ENCODE measurements at regions not wholly inside any gene's neighbourhood (a gene's known extent, or its start where the extent isn't known, plus 50 kb on each side); places are given as distances from the start of the nearest gene placed in this dataset.
"Not testable (repeated sequence)": the region's sequence is repeated elsewhere in the genome, so short reads cannot be mapped to it uniquely, and the experiment has no call there.

- peaks cover 10% of the 10 kb centered on the region for H3K9me3 Mint-ChIP-seq
- TF ChIP-seq, protein P1, sequence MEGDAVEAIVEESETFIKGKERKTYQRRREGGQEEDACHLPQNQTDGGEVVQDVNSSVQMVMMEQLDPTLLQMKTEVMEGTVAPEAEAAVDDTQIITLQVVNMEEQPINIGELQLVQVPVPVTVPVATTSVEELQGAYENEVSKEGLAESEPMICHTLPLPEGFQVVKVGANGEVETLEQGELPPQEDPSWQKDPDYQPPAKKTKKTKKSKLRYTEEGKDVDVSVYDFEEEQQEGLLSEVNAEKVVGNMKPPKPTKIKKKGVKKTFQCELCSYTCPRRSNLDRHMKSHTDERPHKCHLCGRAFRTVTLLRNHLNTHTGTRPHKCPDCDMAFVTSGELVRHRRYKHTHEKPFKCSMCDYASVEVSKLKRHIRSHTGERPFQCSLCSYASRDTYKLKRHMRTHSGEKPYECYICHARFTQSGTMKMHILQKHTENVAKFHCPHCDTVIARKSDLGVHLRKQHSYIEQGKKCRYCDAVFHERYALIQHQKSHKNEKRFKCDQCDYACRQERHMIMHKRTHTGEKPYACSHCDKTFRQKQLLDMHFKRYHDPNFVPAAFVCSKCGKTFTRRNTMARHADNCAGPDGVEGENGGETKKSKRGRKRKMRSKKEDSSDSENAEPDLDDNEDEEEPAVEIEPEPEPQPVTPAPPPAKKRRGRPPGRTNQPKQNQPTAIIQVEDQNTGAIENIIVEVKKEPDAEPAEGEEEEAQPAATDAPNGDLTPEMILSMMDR (conservative IDR thresholded peaks at IDR 0.05) = no peak
Measured at GRCh38 chr4:79663865-79664264, 255.8 kb upstream of the GK2 start.

DNA sequence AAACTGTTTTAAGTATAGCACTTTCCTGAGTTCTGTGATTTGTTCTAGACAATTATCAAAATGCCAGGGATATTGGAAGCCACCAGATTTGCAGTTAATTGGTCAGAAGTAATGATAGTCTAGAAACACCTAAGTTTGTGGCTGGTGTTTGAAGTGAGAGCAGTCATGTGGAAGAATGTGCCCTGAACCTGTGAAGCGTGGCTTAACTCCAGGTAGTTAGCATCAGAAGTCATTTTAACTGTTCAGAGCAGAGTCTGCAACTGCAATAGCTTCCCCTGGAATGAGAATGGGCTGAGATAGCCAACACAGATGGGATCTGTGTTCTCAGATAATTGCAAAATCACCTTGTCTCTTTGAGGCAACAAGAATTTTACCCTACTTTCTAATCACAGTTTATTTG lies 255.1 kb upstream of the GK2 start:
- Mint-ChIP-seq H3K4me1 (no peaks in the 10 kb centered on the region), H3K36me3 (ENCODE audit: low read depth) (no peaks in the 10 kb centered on the region), H3K9me3 (peaks cover 13% of the 10 kb centered on the region), H3K27ac (ENCODE audit: unreplicated experiment) (no peak overlapping the region), H3K27me3 (ENCODE audit: low read depth) (no peaks in the 10 kb centered on the region), H3K4me3 (no peak overlapping the region)
- no peak for DNase-seq (ENCODE audit: low read depth, low spot score)
- TF ChIP-seq, protein P1 (conservative IDR thresholded peaks at IDR 0.05) = no peak

More at GRCh38 chr4:79663865-79664264, 255.8 kb upstream of the GK2 start:
- Mint-ChIP-seq H3K4me1 (no peaks in the 10 kb centered on the region), H3K27ac (ENCODE audit: unreplicated experiment) (no peak overlapping the region), H3K4me3 (no peak overlapping the region), H3K27me3 (ENCODE audit: low read depth) (no peaks in the 10 kb centered on the region), H3K36me3 (ENCODE audit: low read depth) (no peaks in the 10 kb centered on the region)
- DNase-seq (ENCODE audit: low read depth, low spot score) = no peak

GRCh38 chr4:79662651-79663050 lies 254.6 kb upstream of the GK2 start:
- no peak overlapping the region for H3K4me3 Mint-ChIP-seq

DNA sequence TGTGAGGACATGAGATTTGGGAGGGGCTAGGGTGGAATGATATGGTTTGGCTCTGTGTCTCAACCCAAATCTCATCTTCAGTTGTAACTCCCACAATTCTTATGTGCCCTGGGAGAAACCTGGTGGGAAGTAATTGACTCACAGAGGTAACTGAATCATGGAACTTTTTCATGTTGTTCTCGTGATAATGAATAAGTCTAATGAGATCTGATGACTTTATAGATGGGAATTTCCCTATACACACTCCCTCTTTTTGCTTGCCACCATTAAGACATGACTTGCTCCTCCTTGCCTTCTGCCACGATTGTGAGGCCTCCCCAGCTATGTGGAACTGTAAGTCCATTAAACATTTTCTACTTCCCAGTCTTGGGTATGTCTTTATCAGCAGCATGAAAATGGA lies 253.2 kb upstream of the GK2 start:
- Mint-ChIP-seq H3K9me3 (peaks cover 19% of the 10 kb centered on the region), H3K4me1 (no peaks in the 10 kb centered on the region), H3K36me3 (ENCODE audit: low read depth) (peaks cover 3% of the 10 kb centered on the region), H3K4me3 (no peak overlapping the region), H3K27ac (ENCODE audit: unreplicated experiment) (no peak overlapping the region), H3K27me3 (ENCODE audit: low read depth) (no peaks in the 10 kb centered on the region)
- TF ChIP-seq, protein P1 (conservative IDR thresholded peaks at IDR 0.05) = no peak
- DNase-seq (ENCODE audit: low read depth, low spot score) = no peak

More at GRCh38 chr4:79662651-79663050, 254.6 kb upstream of the GK2 start:
- Mint-ChIP-seq H3K36me3 (ENCODE audit: low read depth) (no peaks in the 10 kb centered on the region), H3K27ac (ENCODE audit: unreplicated experiment) (no peak overlapping the region), H3K4me1 (no peaks in the 10 kb centered on the region), H3K9me3 (peaks cover 16% of the 10 kb centered on the region), H3K27me3 (ENCODE audit: low read depth) (no peaks in the 10 kb centered on the region)
- DNase-seq (ENCODE audit: low read depth, low spot score) = no peak
- TF ChIP-seq, protein P1 (conservative IDR thresholded peaks at IDR 0.05) = no peak

DNA sequence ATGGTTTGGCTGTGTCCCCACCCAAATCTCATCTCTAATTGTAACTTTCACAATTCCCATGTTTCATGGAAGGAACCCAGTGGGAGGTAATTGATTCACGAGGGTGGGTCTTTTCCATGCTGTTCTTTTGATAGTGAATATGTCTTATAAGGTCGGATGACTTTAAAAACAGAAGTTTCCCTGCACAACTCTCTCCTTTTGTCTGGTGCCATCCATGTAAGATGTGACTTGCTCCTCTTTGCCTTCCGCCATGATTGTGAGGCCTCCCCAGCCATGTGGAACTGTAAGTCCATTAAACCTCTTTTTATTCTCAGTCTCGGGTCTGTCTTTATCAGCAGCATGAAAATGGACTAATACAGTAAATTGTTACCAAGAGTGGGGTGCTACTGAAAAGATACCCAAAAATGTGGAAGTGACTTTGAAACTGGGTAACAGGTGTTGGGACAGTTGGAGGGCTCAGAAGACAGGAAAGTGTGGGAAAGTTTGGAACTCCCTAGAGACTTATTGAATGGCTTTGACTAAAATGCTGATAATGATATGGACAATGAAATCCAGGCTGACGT lies 251.4 kb upstream of the GK2 start:
- H3K4me3 Mint-ChIP-seq; DNase-seq (ENCODE audit: low read depth, low spot score); H3K36me3 Mint-ChIP-seq (ENCODE audit: low read depth); H3K27me3 Mint-ChIP-seq (ENCODE audit: low read depth); H3K27ac Mint-ChIP-seq (ENCODE audit: unreplicated experiment); H3K4me1 Mint-ChIP-seq: not testable (repeated sequence)
- peaks cover 19% of the 10 kb centered on the region for H3K9me3 Mint-ChIP-seq

DNA sequence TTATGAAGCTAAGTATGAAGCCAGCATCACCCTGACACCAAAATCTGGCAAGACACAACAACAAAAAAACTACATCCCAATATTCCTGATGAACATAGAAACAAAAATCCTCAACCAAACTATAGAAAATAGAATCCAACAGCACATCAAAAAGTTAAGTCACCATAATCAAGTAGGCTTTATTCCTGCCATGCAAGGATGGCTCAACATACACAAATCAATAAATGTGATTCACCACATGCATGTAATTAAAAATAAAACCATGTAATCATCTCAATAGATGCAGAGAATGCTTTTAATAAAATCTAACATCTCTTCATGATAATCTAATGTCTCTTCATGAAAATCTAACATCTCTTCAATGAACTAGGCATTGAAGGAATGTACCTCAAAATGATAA lies 249.4 kb upstream of the GK2 start:
- no peaks in the 10 kb centered on the region for H3K4me1 Mint-ChIP-seq
- H3K27ac Mint-ChIP-seq (ENCODE audit: unreplicated experiment) = no peak overlapping the region
- no peak overlapping the region for H3K4me3 Mint-ChIP-seq
- H3K27me3 Mint-ChIP-seq (ENCODE audit: low read depth) = no peaks in the 10 kb centered on the region
- TF ChIP-seq, protein P1 (conservative IDR thresholded peaks at IDR 0.05) = no peak
- peaks cover 19% of the 10 kb centered on the region for H3K9me3 Mint-ChIP-seq
- DNase-seq (ENCODE audit: low read depth, low spot score) = no peak
- peaks cover 3% of the 10 kb centered on the region for H3K36me3 Mint-ChIP-seq (ENCODE audit: low read depth)
